Cardiac fibroblast (primary cell): ENCODE measurements at regions not wholly inside any gene's neighbourhood (a gene's known extent, or its start where the extent isn't known, plus 50 kb on each side); places are given as distances from the start of the nearest gene placed in this dataset.
A peak's percentile ranks its signal among the peaks of the same experiment; 100 is the strongest.

Experiments
- DNase-seq, 2 donors: peaks; one replicate each; pipeline versions ENCODE4 v3.0.0 to v3.0.0-alpha.2; 2010; ENCODE audit warnings: low read depth in 2 of 2
- H3K4me3 ChIP-seq, 2 donors: replicated peaks in 1 of 2; 1 replicate in 1 of 2; 2 replicates in 1 of 2; pipeline ENCODE4 v1.5.1; 2011; ENCODE audit warnings: low read depth in 2 of 2, low read length in 2 of 2, mild to moderate bottlenecking in 2 of 2, moderate library complexity in 1 of 2
- CTCF ChIP-seq: IDR thresholded peaks from one replicate; pipeline ENCODE4 v1.5.1; 2011; ENCODE audit warnings: low read depth, mild to moderate bottlenecking, low read length, inconsistent platforms

- no peak for DNase-seq
- no peak for TF ChIP-seq CTCF
- H3K4me3 ChIP-seq: no peak overlapping the region
Measured at GRCh38 chr1:209038735-209039134, 544.8 kb upstream of the CAMK1G start.

GRCh38 chr1:209040351-209040750, 543.2 kb upstream of the CAMK1G start:
- no peak for TF ChIP-seq CTCF
- no peak for DNase-seq
- no peak overlapping the region for H3K4me3 ChIP-seq

- no peak overlapping the region for H3K4me3 ChIP-seq
- no peak for TF ChIP-seq CTCF
- peak; percentile 2 to 4 for DNase-seq
Measured at GRCh38 chr1:209041927-209042326, 541.6 kb upstream of the CAMK1G start.

- DNase-seq: no peak
- TF ChIP-seq CTCF: no peak
Measured at GRCh38 chr1:209042413-209042812, 541.1 kb upstream of the CAMK1G start.

GRCh38 chr1:209045331-209046057, 538.0 kb upstream of the CAMK1G start:
- DNase-seq: no peak
- no peak for TF ChIP-seq CTCF
- H3K4me3 ChIP-seq: no peak overlapping the region

More at GRCh38 chr1:209042413-209042812, 541.1 kb upstream of the CAMK1G start:
- no peak overlapping the region for H3K4me3 ChIP-seq

GRCh38 chr1:209046058-209046417, 537.5 kb upstream of the CAMK1G start:
- H3K4me3 ChIP-seq: no peak overlapping the region
- TF ChIP-seq CTCF: no peak
- no peak for DNase-seq

GRCh38 chr1:209046935-209047334, 536.6 kb upstream of the CAMK1G start:
- no peak for DNase-seq
- no peak for TF ChIP-seq CTCF

More at GRCh38 chr1:209046935-209047334, 536.6 kb upstream of the CAMK1G start:
- H3K4me3 ChIP-seq: no peak overlapping the region
